ENCODE measurements at regions not wholly inside any gene's neighbourhood (a gene's known extent, or its start where the extent isn't known, plus 50 kb on each side); places are given as distances from the start of the nearest gene placed in this dataset.
"Not testable (repeated sequence)": the region's sequence is repeated elsewhere in the genome, so short reads cannot be mapped to it uniquely, and the experiment has no call there.

DNA sequence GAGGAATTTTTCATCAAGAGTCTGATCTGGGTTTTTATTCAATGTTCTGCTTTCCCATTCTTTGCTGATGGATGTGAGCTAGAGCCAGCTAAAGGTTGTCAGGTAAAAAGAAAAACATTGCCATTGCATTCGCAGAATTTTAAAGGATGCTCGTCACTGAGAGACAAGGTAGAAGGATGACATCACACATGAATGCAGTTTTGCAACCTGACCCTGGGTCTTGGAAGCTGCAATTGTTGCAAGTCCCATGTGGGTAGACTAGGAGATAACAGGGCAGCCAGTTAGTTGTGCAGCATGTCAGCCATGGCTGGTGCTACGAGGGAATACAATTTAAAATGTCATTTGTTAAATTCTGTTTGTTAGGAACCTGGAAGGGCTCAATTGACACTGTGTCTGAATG lies 73.9 kb upstream of the MXRA5 start:
- Histone ChIP-seq H3K36me3 (no peaks in the 10 kb centered on the region), H3K4me1 (no peaks in the 10 kb centered on the region)
- intact Hi-C loops (cut with DNase I; ENCODE audit: low total_unique reads) = no loop called here

DNA sequence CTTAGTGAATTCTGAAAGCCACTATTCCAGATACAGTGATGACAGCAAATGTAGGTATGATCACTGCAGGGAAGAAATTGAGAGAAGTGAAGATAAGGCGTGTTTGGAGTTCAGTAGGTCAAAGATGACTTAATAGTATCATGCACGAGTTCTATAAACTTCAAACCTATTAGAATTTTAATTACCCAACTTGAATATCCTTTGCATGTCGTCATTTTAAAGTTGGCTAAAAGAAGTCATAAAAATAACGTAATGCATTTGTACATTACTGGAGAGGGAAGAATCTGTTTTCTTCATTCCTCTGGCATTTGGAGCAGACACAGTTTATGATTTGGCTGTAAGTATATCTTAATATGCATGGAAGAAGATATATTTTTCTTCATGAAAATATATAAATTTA lies 68.6 kb upstream of the MXRA5 start:
- no peak overlapping the region for H3K4me3 ChIP-seq
- no peak for DNase-seq (ENCODE audit: low spot score in 2 of 2)
- no peaks in the 10 kb centered on the region for H3K27me3 ChIP-seq
- H3K9me3 ChIP-seq = no peaks in the 10 kb centered on the region
- no peak overlapping the region for H3K27ac ChIP-seq
- intact Hi-C loops (cut with DNase I; ENCODE audit: low total_unique reads) = no loop called here
- H3K4me1 ChIP-seq = no peaks in the 10 kb centered on the region
- TF ChIP-seq POLR2AphosphoS5 (IDR thresholded peaks at IDR 0.05) (no peak), POLR2A (IDR thresholded peaks at IDR 0.05) (no peak)
- TF ChIP-seq, protein P1, sequence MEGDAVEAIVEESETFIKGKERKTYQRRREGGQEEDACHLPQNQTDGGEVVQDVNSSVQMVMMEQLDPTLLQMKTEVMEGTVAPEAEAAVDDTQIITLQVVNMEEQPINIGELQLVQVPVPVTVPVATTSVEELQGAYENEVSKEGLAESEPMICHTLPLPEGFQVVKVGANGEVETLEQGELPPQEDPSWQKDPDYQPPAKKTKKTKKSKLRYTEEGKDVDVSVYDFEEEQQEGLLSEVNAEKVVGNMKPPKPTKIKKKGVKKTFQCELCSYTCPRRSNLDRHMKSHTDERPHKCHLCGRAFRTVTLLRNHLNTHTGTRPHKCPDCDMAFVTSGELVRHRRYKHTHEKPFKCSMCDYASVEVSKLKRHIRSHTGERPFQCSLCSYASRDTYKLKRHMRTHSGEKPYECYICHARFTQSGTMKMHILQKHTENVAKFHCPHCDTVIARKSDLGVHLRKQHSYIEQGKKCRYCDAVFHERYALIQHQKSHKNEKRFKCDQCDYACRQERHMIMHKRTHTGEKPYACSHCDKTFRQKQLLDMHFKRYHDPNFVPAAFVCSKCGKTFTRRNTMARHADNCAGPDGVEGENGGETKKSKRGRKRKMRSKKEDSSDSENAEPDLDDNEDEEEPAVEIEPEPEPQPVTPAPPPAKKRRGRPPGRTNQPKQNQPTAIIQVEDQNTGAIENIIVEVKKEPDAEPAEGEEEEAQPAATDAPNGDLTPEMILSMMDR (IDR thresholded peaks at IDR 0.05) = no peak
- no peaks in the 10 kb centered on the region for H3K36me3 ChIP-seq

More for the DNA sequence above, 73.9 kb upstream of the MXRA5 start:
- H3K4me3 ChIP-seq = no peak overlapping the region
- no peak for DNase-seq (ENCODE audit: low spot score in 2 of 2)
- TF ChIP-seq POLR2AphosphoS5 (IDR thresholded peaks at IDR 0.05) = no peak
- TF ChIP-seq, protein P1 (IDR thresholded peaks at IDR 0.05) = no peak
- TF ChIP-seq POLR2A (IDR thresholded peaks at IDR 0.05) = no peak
- no peak overlapping the region for H3K27ac ChIP-seq
- no peaks in the 10 kb centered on the region for H3K27me3 ChIP-seq
- no peaks in the 10 kb centered on the region for H3K9me3 ChIP-seq

DNA sequence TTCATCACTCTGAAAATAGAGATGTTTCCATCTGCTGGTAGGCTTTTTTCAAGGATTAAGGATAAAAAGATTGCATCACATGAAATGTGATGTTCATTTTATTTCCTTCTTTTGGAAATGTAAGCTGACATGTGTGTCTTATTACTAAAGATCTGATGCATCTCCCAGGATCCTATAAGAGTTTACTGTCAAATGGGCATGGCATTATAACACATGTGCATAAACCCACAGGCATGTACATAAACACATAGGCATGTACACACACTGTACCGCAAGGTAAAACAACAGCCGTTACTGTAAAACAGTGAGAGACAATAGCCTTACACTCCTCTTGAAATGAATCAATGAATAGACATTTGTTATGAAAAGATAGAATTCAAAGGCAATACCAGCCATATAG lies 65.2 kb upstream of the MXRA5 start:
- H3K27ac ChIP-seq; H3K36me3 ChIP-seq; H3K27me3 ChIP-seq; H3K4me3 ChIP-seq; DNase-seq (ENCODE audit: low spot score in 2 of 2); H3K9me3 ChIP-seq; H3K4me1 ChIP-seq; intact Hi-C loops (cut with DNase I; ENCODE audit: low total_unique reads): not testable (repeated sequence)

DNA sequence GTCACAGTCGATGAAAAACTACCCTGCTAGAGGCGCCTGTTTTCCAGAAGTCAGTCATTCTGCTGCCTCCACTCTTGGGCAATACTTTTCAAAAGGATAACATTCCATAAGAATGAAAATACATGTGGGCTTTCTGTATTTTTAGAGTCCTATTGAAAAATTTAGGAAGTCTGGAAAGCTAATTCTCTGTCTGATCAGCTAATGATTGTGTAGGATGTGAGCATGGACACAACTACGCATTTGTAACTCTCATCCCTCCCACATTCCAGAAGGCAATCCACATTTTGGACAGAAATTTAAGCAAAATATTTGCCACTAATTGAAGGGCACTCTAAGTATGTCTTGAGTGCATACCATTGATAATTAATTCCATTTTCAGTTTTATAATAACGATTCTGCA lies 63.5 kb upstream of the MXRA5 start:
- intact Hi-C loops (cut with DNase I; ENCODE audit: low total_unique reads); H3K27me3 ChIP-seq; DNase-seq (ENCODE audit: low spot score in 2 of 2); H3K27ac ChIP-seq; H3K4me3 ChIP-seq; H3K9me3 ChIP-seq; H3K4me1 ChIP-seq; H3K36me3 ChIP-seq: not testable (repeated sequence)

DNA sequence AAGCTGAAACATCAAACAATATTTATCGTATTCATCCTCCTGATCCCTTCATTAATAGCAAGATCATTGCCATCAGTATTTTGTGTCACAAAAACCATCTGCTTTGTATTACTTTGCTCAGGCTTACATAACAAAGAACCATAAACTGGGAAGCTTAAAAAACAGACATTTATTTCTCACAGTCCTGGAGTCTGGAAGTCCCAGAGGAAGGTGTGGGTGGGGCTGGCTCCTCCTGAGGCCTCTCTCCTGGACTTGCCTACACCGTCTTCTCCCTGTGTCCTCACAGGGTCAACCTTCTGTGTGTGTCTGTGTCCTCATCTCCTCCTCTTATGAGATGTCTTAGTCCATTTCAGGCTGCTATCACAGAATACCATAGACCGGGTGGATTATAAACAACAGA lies 61.3 kb upstream of the MXRA5 start:
- intact Hi-C loops (cut with DNase I; ENCODE audit: low total_unique reads) = no loop called here
- H3K27ac ChIP-seq = no peak overlapping the region
- no peaks in the 10 kb centered on the region for H3K9me3 ChIP-seq
- no peaks in the 10 kb centered on the region for H3K4me1 ChIP-seq
- no peaks in the 10 kb centered on the region for H3K36me3 ChIP-seq
- H3K27me3 ChIP-seq = no peaks in the 10 kb centered on the region
- DNase-seq (ENCODE audit: low spot score in 2 of 2) = no peak
- no peak overlapping the region for H3K4me3 ChIP-seq
- TF ChIP-seq, protein P1 (IDR thresholded peaks at IDR 0.05) = no peak
- no peak for TF ChIP-seq POLR2A (IDR thresholded peaks at IDR 0.05)
- TF ChIP-seq POLR2AphosphoS5 (IDR thresholded peaks at IDR 0.05) = no peak

DNA sequence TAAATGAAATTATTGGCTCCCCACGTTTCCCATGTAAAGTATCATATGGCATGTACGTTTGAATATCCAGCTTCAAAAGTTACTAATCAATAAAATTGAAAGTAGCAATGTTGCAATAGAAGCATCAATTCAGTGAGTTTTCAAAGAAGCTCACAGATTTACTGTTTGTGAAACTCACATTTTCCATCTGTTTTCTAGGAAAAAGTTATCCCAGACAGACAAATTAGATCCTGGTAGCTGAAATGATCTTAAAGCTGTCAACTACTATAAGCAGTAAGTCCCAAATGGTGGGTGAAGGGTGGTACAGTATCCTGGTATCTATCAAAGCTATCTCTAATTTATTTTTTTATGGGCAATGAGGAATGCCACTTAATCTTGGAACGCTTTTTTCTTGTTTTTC lies 60.7 kb upstream of the MXRA5 start:
- DNase-seq (ENCODE audit: low spot score in 2 of 2) = no peak
- Histone ChIP-seq H3K27ac (no peak overlapping the region), H3K4me1 (no peaks in the 10 kb centered on the region), H3K36me3 (no peaks in the 10 kb centered on the region), H3K9me3 (no peaks in the 10 kb centered on the region), H3K27me3 (no peaks in the 10 kb centered on the region), H3K4me3 (no peak overlapping the region)
- no peak for TF ChIP-seq POLR2AphosphoS5 (IDR thresholded peaks at IDR 0.05)
- TF ChIP-seq, protein P1 (IDR thresholded peaks at IDR 0.05) = no peak
- TF ChIP-seq POLR2A (IDR thresholded peaks at IDR 0.05) = no peak
- intact Hi-C loops (cut with DNase I; ENCODE audit: low total_unique reads) = no loop called here

All from breast epithelium (tissue), 4 donors.